Spinal cord (tissue), 9 donors: ENCODE measurements at regions not wholly inside any gene's neighbourhood (a gene's known extent, or its start where the extent isn't known, plus 50 kb on each side); places are given as distances from the start of the nearest gene placed in this dataset.

Experiments
- DNase-seq, 6 donors: peaks; one replicate each; pipeline versions ENCODE4 v3.0.0 to v3.0.0-alpha.2; 2013 to 2015; ENCODE audit warnings: low spot score in 6 of 6, low read depth in 4 of 6
- H3K27ac ChIP-seq: one replicate; pipeline ENCODE4 v1.5.1; 2013; ENCODE audit warnings: low read depth, low read length, control low read depth
- H3K27me3 ChIP-seq: one replicate; pipeline ENCODE4 v1.6.1; 2013; ENCODE audit warnings: low read length; ENCODE audit not compliant: control insufficient read depth, insufficient read depth
- H3K36me3 ChIP-seq: one replicate; pipeline ENCODE4 v1.6.1; 2013; ENCODE audit warnings: low read length; ENCODE audit not compliant: control insufficient read depth, insufficient read depth
- H3K4me1 ChIP-seq: one replicate; pipeline ENCODE4 v1.6.1; 2013; ENCODE audit warnings: low read length; ENCODE audit not compliant: control insufficient read depth, insufficient read depth
- H3K4me3 ChIP-seq: one replicate; pipeline ENCODE4 v1.5.1; 2013; ENCODE audit warnings: low read depth, low read length, control low read depth
- H3K9me3 ChIP-seq: one replicate; pipeline ENCODE4 v1.6.1; 2013; ENCODE audit warnings: low read length; ENCODE audit not compliant: control insufficient read depth, insufficient read depth
- WGBS: methylation state at CpG from one replicate; pipeline ENCODE4 v1.1.5; 2013; ENCODE audit warnings: missing lambda C conversion rate; ENCODE audit not compliant: insufficient coverage; 5-methylcytosine and 5-hydroxymethylcytosine counted together
- donor health status: healthy.

GRCh38 chr17:64774888-64775540, 112.9 kb upstream of the SMURF2 start:
- WGBS, result 84% methylated on average over 10 of the region's 10 CpGs
- H3K4me1 ChIP-seq, result peaks cover 34% of the 10 kb centered on the region
- H3K4me3 ChIP-seq, result no peak overlapping the region
- no peak for DNase-seq
- peaks cover 19% of the 10 kb centered on the region for H3K36me3 ChIP-seq
- H3K27me3 ChIP-seq, result peaks cover 26% of the 10 kb centered on the region
- H3K9me3 ChIP-seq, result no peaks in the 10 kb centered on the region
- H3K27ac ChIP-seq, result no peak overlapping the region

GRCh38 chr17:64773836-64774761, 112.0 kb upstream of the SMURF2 start:
- H3K36me3 ChIP-seq, result peaks cover 12% of the 10 kb centered on the region
- peaks cover 25% of the 10 kb centered on the region for H3K4me1 ChIP-seq
- 39% methylated on average over 16 of the region's 18 CpGs for WGBS
- no peaks in the 10 kb centered on the region for H3K9me3 ChIP-seq
- peaks cover 17% of the 10 kb centered on the region for H3K27me3 ChIP-seq
- peak in 1 of 6 donors; percentile 4 for DNase-seq
- H3K27ac ChIP-seq, result no peak overlapping the region
- H3K4me3 ChIP-seq, result no peak overlapping the region

DNA sequence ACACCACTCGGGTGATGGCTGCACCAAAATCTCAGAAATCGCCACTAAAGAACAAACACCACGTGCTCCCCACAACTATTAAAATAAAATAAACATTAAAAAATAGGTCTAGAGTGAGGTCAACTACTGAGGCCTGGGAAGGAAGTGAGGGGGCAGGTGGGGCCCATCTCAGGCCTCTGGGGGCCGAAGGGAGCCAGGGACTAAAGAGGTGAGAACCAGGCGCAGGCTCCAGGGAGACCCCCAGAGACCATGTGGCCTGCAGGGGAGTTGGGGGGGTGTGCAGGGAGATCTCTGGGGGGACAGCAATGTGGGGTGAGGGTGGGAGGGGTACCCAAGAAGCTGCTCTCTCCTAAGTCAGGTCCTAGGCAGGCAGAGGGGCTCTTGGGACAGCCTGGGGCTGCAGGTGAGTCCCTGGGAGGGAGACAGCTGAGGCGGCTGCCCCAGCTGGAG, 111.3 kb upstream of the SMURF2 start:
- peaks cover 19% of the 10 kb centered on the region for H3K4me1 ChIP-seq
- peaks cover 11% of the 10 kb centered on the region for H3K27me3 ChIP-seq
- no peak overlapping the region for H3K27ac ChIP-seq
- H3K4me3 ChIP-seq, result no peak overlapping the region
- H3K36me3 ChIP-seq, result peaks cover 12% of the 10 kb centered on the region
- H3K9me3 ChIP-seq, result no peaks in the 10 kb centered on the region
- no peak for DNase-seq
- 89% methylated on average over 3 of the region's 6 CpGs for WGBS

DNA sequence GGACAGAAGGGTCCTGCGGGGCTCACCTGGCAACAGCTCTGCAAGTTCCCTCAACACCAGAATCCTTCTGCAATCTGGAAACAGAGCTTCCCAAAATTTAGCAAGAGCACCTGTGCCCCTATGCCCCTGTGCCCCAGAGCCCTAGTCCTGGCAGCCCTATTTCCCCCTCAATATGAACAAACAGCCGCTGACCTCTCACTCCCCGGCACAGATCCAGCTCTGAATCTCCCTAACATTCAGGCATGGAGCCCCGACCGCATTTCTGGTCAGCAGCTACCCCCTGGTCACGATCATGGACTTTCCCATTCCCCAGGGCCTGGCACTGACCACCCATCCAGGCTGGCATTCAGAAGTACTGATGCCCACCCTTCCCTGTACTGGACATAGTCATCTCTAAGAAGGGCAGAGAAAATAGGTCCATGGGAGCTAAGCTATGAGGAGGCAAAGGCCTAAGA, 110.8 kb upstream of the SMURF2 start:
- peaks cover 12% of the 10 kb centered on the region for H3K36me3 ChIP-seq
- peaks cover 6% of the 10 kb centered on the region for H3K27me3 ChIP-seq
- H3K9me3 ChIP-seq, result no peaks in the 10 kb centered on the region
- no peak overlapping the region for H3K27ac ChIP-seq
- WGBS, result 93% methylated on average over 6 of the region's 6 CpGs
- H3K4me1 ChIP-seq, result peaks cover 14% of the 10 kb centered on the region
- no peak overlapping the region for H3K4me3 ChIP-seq
- no peak for DNase-seq

DNA sequence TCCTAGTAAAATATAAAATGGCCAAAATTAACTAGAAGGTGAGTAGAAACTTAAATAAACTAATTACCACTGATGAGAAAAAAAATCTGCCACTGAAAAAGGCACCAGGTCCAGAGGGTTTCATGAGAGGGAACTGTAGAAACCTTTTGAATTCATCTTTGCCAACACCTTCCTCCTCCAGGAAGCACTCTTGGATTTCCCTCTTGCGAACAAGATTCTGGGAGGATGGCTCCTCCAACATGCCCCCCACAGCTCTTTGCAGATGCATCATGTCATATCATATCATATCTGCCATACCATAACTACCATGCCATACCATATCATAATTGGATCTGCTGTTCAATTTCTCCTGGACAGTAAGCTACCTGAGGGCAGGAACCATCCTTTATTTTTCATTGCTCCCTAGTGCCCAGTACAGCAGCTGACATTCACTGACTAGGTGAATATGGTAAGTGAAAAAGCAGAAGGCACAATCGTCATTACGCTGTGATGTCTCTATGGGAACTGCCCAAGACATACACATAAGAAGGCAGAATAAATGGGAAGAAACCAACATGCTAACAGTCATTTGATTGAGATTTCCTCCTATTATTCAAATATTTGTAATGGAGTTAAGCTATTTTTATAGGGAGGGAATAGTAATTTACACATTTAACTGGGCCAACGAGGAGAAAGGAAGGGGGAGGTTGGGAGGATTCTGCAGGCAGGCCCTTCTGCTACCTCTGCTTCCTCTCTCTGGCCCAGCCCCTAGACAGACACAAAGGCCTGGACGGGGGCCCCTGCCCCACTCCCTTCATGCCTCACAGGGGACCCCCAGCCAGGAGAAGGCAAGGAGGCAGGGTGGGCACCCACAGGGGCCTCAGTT, 110.1 kb upstream of the SMURF2 start:
- WGBS, result 91% methylated on average over 2 of the region's 5 CpGs
- DNase-seq, result no peak
- Histone ChIP-seq H3K27ac (no peak overlapping the region), H3K36me3 (peaks cover 12% of the 10 kb centered on the region), H3K4me3 (no peak overlapping the region), H3K27me3 (no peaks in the 10 kb centered on the region), H3K9me3 (no peaks in the 10 kb centered on the region), H3K4me1 (peaks cover 8% of the 10 kb centered on the region)

- Histone ChIP-seq H3K27ac (no peak overlapping the region), H3K27me3 (no peaks in the 10 kb centered on the region), H3K36me3 (peaks cover 9% of the 10 kb centered on the region), H3K9me3 (no peaks in the 10 kb centered on the region), H3K4me3 (no peak overlapping the region), H3K4me1 (no peaks in the 10 kb centered on the region)
- 96% methylated on average over 5 of the region's 7 CpGs for WGBS
- no peak for DNase-seq
Observed at GRCh38 chr17:64769712-64770111, 107.6 kb upstream of the SMURF2 start.

GRCh38 chr17:64767269-64767997, 105.3 kb upstream of the SMURF2 start:
- H3K9me3 ChIP-seq, result no peaks in the 10 kb centered on the region
- no peaks in the 10 kb centered on the region for H3K27me3 ChIP-seq
- no peak for DNase-seq
- no peak overlapping the region for H3K27ac ChIP-seq
- peaks cover 3% of the 10 kb centered on the region for H3K36me3 ChIP-seq
- H3K4me1 ChIP-seq, result no peaks in the 10 kb centered on the region
- no peak overlapping the region for H3K4me3 ChIP-seq
- 96% methylated on average over 10 of the region's 11 CpGs for WGBS

DNA sequence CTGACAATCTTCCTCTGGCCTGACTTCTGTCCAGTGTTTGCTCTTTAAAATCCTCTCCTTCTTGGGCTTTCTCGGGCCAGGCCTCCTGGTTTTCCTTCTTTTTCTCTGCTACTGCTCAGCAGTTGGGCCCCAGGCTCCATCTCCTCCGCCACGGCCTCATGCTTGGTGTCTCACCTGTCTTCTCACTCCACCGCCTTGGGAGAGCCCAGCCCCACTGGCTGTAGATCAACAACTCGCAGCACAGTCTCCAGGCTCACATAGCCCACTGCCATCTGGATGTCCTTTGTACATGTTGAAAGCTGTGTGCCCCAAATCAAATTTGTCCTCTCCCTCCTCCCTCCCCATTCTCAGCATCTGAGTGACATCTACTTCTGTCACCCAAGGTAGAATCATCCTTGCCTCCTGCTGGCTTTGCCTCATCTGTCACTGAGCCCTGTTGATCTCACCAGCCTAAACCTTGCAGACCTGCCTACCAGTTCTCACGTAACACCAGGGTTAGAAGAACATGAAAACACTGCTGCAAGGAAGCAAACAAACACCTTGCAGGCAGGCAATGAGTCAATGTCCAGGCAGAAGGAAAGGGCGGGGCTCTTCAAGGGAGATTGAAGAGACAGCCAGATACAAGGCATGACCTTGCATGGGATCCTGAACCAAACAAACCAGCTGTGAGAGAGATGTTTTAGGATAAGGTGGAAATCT, 103.2 kb upstream of the SMURF2 start:
- 93% methylated on average over 6 of the region's 7 CpGs for WGBS
- Histone ChIP-seq H3K27ac (no peak overlapping the region), H3K36me3 (peaks cover 6% of the 10 kb centered on the region), H3K4me3 (no peak overlapping the region), H3K4me1 (no peaks in the 10 kb centered on the region), H3K27me3 (no peaks in the 10 kb centered on the region), H3K9me3 (no peaks in the 10 kb centered on the region)
- DNase-seq, result no peak
